ENCODE measurements at regions not wholly inside any gene's neighbourhood (a gene's known extent, or its start where the extent isn't known, plus 50 kb on each side); places are given as distances from the start of the nearest gene placed in this dataset.

DNA sequence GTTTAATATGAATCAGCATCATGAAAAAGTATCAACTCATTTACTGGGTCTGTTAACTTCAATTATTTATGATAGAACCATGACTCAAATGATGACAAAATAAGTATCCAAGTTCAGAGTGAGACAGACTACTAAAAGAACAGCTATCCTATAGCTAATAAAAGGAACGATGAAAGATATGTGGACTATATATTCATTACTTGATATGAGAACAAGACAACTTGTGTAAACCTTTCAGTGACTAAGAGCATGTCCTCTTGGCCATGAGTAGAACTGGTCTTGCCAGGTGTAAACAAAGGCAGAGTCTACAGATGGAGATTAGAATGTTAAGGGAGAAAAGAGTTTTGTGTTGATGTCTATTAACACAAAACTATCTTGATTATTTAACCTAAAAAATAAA is 360.4 kb upstream of the ZC3H15 start:
- DNase-seq = no peak
- Histone ChIP-seq H3K36me3 (no peaks in the 10 kb centered on the region), H3K27me3 (no peaks in the 10 kb centered on the region), H3K27ac (no peak overlapping the region), H3K9me3 (no peaks in the 10 kb centered on the region), H3K4me3 (no peak overlapping the region), H3K4me1 (peaks cover 0 to 16% (median 0%) of the 10 kb centered on the region in 12 donors)
- no peak for ATAC-seq
- WGBS, 4 donors = 79 to 89% (median 82%) methylated on average over 1 of the region's 1 CpG
- TF ChIP-seq, protein P1, sequence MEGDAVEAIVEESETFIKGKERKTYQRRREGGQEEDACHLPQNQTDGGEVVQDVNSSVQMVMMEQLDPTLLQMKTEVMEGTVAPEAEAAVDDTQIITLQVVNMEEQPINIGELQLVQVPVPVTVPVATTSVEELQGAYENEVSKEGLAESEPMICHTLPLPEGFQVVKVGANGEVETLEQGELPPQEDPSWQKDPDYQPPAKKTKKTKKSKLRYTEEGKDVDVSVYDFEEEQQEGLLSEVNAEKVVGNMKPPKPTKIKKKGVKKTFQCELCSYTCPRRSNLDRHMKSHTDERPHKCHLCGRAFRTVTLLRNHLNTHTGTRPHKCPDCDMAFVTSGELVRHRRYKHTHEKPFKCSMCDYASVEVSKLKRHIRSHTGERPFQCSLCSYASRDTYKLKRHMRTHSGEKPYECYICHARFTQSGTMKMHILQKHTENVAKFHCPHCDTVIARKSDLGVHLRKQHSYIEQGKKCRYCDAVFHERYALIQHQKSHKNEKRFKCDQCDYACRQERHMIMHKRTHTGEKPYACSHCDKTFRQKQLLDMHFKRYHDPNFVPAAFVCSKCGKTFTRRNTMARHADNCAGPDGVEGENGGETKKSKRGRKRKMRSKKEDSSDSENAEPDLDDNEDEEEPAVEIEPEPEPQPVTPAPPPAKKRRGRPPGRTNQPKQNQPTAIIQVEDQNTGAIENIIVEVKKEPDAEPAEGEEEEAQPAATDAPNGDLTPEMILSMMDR (IDR thresholded peaks at IDR 0.05) = no peak
- no peak for TF ChIP-seq POLR2A (IDR thresholded peaks at IDR 0.05)
- intact Hi-C loops (cut with DNase I) = no loop called here

DNA sequence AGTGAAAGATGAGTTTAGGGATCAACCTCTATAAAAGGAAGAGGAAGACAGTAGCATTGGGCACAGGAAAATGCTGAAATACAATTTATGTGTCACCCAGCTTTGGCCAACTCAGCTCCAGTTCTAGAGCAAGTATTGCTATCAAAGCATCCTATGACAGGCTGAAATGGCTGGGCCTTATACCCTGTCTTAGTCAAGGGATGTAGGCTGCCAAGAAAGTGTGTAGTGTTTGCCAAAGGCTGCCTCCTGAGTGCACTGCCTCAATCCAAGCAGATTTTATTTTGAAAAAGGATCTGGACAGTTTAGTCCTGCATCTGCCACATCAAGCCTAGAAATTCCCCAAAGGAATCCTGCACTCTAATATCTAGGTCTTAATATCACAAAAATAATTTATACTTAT is 359.9 kb upstream of the ZC3H15 start:
- peaks cover 0 to 22% (median 0%) of the 10 kb centered on the region in 12 donors for H3K4me1 ChIP-seq
- DNase-seq (no peak), ATAC-seq (peak in 2 of 4 donors; percentile 59 to 76)
- no peak overlapping the region for H3K27ac ChIP-seq
- no peaks in the 10 kb centered on the region for H3K36me3 ChIP-seq
- H3K4me3 ChIP-seq = no peak overlapping the region
- intact Hi-C loops (cut with DNase I) = no loop called here
- H3K27me3 ChIP-seq = no peaks in the 10 kb centered on the region
- no peaks in the 10 kb centered on the region for H3K9me3 ChIP-seq
- no peak for TF ChIP-seq POLR2A (IDR thresholded peaks at IDR 0.05)
- TF ChIP-seq, protein P1 (IDR thresholded peaks at IDR 0.05) = no peak

DNA sequence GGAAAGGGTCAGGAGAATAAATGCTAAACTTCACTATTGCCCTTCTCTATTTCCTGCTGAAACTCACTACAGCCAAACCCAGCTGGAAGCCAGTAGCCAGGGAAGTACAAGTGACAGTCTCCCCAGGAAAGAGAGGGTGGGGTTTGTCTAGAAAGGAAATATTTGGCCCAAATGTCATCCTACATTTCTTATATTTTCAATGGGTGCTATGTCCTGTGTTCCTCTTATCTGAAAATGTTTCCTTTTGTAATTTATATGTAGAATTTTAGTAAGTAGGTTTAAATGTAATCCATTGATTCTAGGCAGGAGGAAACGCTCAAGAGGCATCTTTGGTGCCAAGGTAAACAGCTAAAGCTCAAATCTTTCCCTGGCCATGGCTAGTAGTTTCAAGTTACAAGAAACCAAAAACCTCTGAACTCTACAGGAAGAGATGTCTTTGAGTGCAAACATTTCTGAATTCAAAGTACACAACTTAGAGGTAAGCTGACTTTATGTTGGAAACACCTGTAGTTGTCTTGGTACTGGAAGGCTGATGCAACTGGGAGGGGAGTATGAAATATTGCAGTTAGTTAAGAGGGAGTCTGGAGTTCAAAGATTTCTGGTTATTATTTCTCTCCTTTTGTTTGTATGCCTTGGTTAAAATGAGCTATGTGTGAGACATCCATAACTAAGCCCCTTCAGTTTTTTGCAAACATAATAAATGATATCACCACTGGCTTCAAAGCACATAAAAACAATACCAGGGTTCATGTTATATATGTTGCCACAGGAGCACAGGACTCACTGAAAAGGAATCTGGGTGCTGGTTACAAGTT is 356.1 kb upstream of the ZC3H15 start:
- DNase-seq = no peak
- Histone ChIP-seq H3K4me3 (no peak overlapping the region), H3K27me3 (no peaks in the 10 kb centered on the region), H3K4me1 (peaks cover 0 to 23% (median 0%) of the 10 kb centered on the region in 12 donors), H3K27ac (no peak overlapping the region), H3K9me3 (no peaks in the 10 kb centered on the region), H3K36me3 (no peaks in the 10 kb centered on the region)
- peak in 2 of 4 donors; percentile 31 to 32 for ATAC-seq
- TF ChIP-seq, protein P1 (IDR thresholded peaks at IDR 0.05) = no peak
- WGBS, 4 donors = 36 to 49% (median 43%) methylated on average over 1 of the region's 1 CpG
- intact Hi-C loops (cut with DNase I) = no loop called here

DNA sequence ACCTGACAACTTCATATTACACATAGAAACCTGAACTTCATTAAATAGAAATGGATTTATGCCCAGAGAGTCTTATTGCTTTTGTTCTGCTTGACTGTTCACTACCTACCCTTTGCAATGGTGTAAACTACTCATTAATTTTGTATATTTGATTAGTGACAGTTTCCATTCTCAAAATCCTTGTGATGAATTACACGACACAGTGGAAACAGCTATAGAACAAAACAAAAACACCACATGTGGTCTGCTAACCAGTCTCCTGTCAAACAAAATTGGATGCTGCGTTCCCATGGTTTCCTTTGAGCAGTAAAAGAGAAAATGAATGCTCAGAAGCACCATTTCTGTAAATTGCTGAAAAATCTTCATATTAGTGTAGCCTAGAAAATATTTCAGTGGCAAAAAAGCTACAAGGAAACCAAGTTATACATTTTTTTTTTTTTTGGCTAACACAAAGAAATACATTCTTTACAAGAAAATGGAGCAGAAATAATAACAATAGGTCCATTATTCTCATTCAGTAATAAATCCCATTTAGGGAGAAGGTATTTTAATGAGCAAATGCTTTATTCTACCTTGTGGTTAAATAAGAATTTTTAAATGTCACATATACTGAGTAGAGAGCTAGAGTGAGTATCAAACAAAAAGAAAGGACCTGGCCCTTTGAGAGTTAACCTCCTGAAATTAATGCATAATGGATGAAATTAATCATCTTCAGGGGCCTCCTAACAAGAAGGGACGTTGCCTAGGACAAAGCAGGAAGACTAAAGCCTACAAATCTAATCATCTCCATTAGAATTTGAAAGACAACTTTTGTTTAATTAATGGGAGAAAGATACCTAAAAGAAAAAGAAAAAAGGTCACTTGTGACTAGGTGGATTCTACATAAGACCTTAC is 355.1 kb upstream of the ZC3H15 start:
- Histone ChIP-seq H3K4me1 (peaks cover 0 to 23% (median 0%) of the 10 kb centered on the region in 12 donors), H3K36me3 (no peaks in the 10 kb centered on the region), H3K4me3 (no peak overlapping the region), H3K9me3 (no peaks in the 10 kb centered on the region), H3K27ac (no peak overlapping the region), H3K27me3 (no peaks in the 10 kb centered on the region)
- ATAC-seq (no peak), DNase-seq (no peak)
- intact Hi-C loops (cut with DNase I) = no loop called here
- WGBS, 4 donors = 76 to 80% (median 78%) methylated on average over 3 of the region's 3 CpGs
- TF ChIP-seq POLR2A (IDR thresholded peaks at IDR 0.05) = no peak
- TF ChIP-seq, protein P1 (IDR thresholded peaks at IDR 0.05) = no peak
